Neutrophil (primary cell): ENCODE measurements at regions not wholly inside any gene's neighbourhood (a gene's known extent, or its start where the extent isn't known, plus 50 kb on each side); places are given as distances from the start of the nearest gene placed in this dataset.
"Not testable (repeated sequence)": the region's sequence is repeated elsewhere in the genome, so short reads cannot be mapped to it uniquely, and the experiment has no call there.

Experiments
- H3K27ac ChIP-seq: fragments of 200-600 bp; sonication (generic); 2 replicates; pipeline ENCODE4 v1.5.1; 2016; ENCODE audit warnings: mild to moderate bottlenecking, moderate library complexity
- H3K27me3 ChIP-seq: fragments of 200-600 bp; sonication (generic); 2 replicates; pipeline ENCODE4 v1.6.0; 2016; ENCODE audit warnings: mild to moderate bottlenecking
- H3K36me3 ChIP-seq: fragments of 200-600 bp; sonication (generic); 2 replicates; pipeline ENCODE4 v1.5.1; 2017
- H3K4me1 ChIP-seq, 2 experiments: fragments of 200-600 bp in 1 of 2; sonication (generic) in 1 of 2; 1 replicate in 1 of 2; 2 replicates in 1 of 2; pipeline versions ENCODE4 v1.5.1 to v1.6.1; 2013 to 2016; ENCODE audit warnings: low read depth in 1 of 2, low read length in 1 of 2, mild to moderate bottlenecking in 1 of 2, moderate library complexity in 1 of 2; ENCODE audit not compliant: control insufficient read depth in 1 of 2, insufficient read depth in 1 of 2
- H3K4me3 ChIP-seq, 2 experiments: fragments of 200-600 bp in 1 of 2; sonication (generic) in 1 of 2; 1 replicate in 1 of 2; 2 replicates in 1 of 2; pipeline ENCODE4 v1.5.1; 2013 to 2016; ENCODE audit warnings: low read depth in 1 of 2, low read length in 1 of 2, mild to moderate bottlenecking in 1 of 2, moderate library complexity in 1 of 2
- H3K9me3 ChIP-seq: fragments of 200-600 bp; sonication (generic); 2 replicates; pipeline ENCODE4 v1.5.1; 2016
- CTCF ChIP-seq: fragments of 200-600 bp; sonication (generic); IDR thresholded peaks from 2 replicates; pipeline ENCODE4 v1.5.1; 2016; ENCODE audit warnings: antibody characterized with exemption

- H3K9me3 ChIP-seq = no peaks in the 10 kb centered on the region
- H3K27me3 ChIP-seq = no peaks in the 10 kb centered on the region
- no peaks in the 10 kb centered on the region for H3K36me3 ChIP-seq
- H3K27ac ChIP-seq = no peak overlapping the region
- no peak overlapping the region for H3K4me3 ChIP-seq
- no peak for TF ChIP-seq CTCF
- H3K4me1 ChIP-seq = no peaks in the 10 kb centered on the region
Observed at GRCh38 chr20:22963581-22963980, 71.5 kb upstream of the SSTR4 start.

DNA sequence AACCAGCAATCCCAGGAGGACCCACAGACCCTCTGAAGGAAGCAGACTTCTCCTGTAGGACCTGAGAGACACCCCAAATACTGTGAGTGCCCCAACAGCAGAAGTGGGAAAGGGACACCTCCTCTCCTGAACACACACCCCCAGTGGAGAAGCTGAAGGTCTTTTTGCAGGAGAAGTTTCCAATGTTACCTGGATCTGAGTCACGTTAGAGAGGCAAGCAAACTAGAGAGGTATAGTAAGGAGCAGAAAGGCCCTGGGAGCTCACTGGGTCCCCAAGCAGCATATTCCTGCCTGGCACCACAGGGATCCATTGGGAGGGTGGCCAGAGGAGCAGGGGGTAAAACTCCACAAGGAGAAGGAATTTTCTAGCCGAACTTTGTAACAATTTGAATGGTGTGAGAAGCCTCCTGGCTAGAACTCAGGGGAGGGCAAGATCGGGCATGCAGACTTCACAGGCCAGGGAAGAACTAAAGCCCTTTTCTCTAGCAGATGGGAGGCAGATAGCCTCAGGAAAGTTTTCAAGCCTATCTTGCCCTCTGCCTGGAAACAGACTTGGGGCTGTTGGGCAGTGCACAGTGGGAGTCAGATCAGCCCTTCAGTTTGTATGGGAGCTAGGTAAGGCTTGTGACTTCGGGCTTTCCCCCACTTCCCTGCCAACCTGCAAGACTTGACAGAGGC lies 68.2 kb upstream of the SSTR4 start:
- Histone ChIP-seq H3K27ac (no peak overlapping the region), H3K27me3 (no peaks in the 10 kb centered on the region), H3K4me1 (no peaks in the 10 kb centered on the region), H3K9me3 (no peaks in the 10 kb centered on the region), H3K4me3 (no peak overlapping the region), H3K36me3 (no peaks in the 10 kb centered on the region)
- no peak for TF ChIP-seq CTCF

GRCh38 chr20:22967706-22968105 lies 67.4 kb upstream of the SSTR4 start:
- not testable (repeated sequence) for H3K27me3 ChIP-seq, H3K9me3 ChIP-seq, H3K36me3 ChIP-seq, H3K4me1 ChIP-seq, H3K27ac ChIP-seq, H3K4me3 ChIP-seq

DNA sequence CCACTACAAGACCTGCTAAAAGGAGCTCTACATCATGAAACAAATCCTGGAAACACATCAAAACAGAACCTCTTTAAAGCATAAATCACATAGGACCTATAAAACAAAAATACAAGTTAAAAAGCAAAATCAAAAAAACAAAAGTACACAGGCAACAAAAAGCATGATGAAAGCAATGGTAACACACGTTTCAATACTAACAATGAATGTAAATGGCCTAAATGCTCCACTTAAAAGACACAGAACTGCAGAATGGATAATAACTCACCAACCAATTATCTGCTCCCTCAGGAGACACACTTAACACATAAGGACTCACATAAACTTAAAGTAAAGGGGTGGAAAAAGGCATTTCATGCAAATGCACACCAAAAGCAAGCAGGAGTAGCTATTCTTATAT lies 66.1 kb upstream of the SSTR4 start:
- not testable (repeated sequence) for H3K4me3 ChIP-seq, H3K4me1 ChIP-seq, H3K9me3 ChIP-seq, H3K36me3 ChIP-seq, H3K27ac ChIP-seq, H3K27me3 ChIP-seq

DNA sequence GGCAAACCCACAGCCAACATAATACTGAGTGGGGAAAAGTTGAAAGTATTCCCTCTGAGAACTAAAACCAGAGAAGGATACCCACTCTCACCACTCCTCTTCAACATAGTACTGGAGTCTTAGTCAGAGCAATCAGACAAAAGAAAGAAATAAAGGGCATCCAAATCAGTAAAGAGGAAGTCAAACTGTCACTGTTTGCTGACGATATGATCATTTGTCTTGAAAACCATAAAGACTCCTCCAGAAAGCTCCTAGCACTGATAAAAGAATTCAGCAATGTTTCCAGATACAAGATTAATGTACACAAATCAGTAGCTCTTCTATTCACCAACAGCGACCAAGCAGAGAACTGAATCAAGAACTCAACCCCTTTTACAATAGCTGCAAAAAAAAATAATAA lies 64.0 kb upstream of the SSTR4 start:
- H3K36me3 ChIP-seq, H3K4me1 ChIP-seq, H3K27me3 ChIP-seq, H3K9me3 ChIP-seq, H3K4me3 ChIP-seq, H3K27ac ChIP-seq: not testable (repeated sequence)

DNA sequence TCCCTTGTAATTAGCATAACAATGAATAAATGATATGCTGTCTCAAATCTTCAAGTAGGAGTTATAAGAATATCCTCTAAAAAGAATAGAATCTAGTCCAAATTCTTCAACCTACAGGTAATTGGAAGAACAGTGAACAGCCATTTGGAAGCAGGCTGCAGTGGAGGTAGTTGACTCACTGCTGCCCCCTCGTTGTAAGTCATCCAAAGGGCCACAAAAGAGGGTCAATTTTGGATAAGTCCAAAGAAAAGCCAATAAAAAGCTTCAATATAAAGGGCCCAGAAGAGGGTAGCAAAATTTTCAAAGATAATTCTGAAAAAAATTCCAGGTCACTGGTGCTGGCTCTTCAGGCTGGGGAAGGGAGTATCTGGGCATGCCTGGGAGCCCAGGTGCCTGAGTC lies 60.8 kb upstream of the SSTR4 start:
- H3K36me3 ChIP-seq = no peaks in the 10 kb centered on the region
- H3K4me1 ChIP-seq = no peaks in the 10 kb centered on the region
- no peak overlapping the region for H3K27ac ChIP-seq
- H3K4me3 ChIP-seq = no peak overlapping the region
- no peaks in the 10 kb centered on the region for H3K27me3 ChIP-seq
- TF ChIP-seq CTCF = no peak
- no peaks in the 10 kb centered on the region for H3K9me3 ChIP-seq

DNA sequence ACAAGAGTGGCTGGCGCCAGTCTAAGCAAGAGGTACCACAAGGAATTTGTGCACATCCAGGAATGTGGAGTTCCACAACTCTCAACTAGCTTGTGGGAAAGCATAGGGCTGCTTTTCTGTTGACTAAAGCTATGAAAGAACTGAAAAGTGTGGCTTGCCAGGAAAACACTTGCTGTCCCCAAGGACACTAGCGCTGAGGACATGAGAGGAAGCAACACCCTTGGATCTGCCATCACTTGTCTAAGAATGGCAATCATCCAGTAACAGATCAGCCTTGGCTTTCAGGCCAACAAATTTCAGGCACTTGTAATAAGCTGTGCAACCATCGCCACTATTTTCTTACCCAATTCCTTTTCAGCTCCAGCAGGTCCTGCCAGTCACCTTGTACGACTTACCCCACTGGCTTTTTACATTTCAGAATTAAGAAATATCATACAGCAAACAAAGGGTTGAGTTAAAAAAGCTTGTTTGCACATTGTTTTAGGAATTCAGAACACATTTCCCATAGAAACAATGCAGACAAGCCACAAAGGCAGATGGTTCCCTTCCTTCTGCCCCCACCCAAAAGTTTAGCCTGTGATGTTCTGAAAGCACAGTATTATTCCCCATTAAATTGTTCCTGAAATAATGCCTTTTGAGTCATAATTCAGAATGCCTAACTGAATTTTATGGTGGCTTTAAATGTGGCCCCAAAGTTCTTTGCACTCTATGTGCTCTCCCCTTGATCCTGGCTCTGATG lies 57.9 kb upstream of the SSTR4 start:
- H3K27ac ChIP-seq = no peak overlapping the region

More for the DNA sequence above, 57.9 kb upstream of the SSTR4 start:
- no peaks in the 10 kb centered on the region for H3K36me3 ChIP-seq
- H3K9me3 ChIP-seq = no peaks in the 10 kb centered on the region
- H3K4me1 ChIP-seq = no peaks in the 10 kb centered on the region
- TF ChIP-seq CTCF = no peak
- H3K4me3 ChIP-seq = no peak overlapping the region
- H3K27me3 ChIP-seq = no peaks in the 10 kb centered on the region
